ENCODE measurements at regions not wholly inside any gene's neighbourhood (a gene's known extent, or its start where the extent isn't known, plus 50 kb on each side); places are given as distances from the start of the nearest gene placed in this dataset.

GRCh38 chr9:78620764-78621163, 323.8 kb downstream of the PSAT1 start:
- H3K27ac ChIP-seq (ENCODE audit: low read depth in 2 of 2, low read length in 2 of 2), result no peak overlapping the region
- no peaks in the 10 kb centered on the region for H3K4me1 ChIP-seq (ENCODE audit: control insufficient read depth in 2 of 2, insufficient read depth in 2 of 2, low read length in 2 of 2)
- no peaks in the 10 kb centered on the region for H3K9me3 ChIP-seq (ENCODE audit: control insufficient read depth in 2 of 2, low read length in 2 of 2)
- no peaks in the 10 kb centered on the region for H3K27me3 ChIP-seq (ENCODE audit: control insufficient read depth in 2 of 2, insufficient read depth in 2 of 2, low read length in 2 of 2)
- no peaks in the 10 kb centered on the region for H3K36me3 ChIP-seq (ENCODE audit: control insufficient read depth in 2 of 2, insufficient read depth in 2 of 2, low read length in 2 of 2)
- H3K4me3 ChIP-seq (ENCODE audit: low read length in 2 of 2), result no peak overlapping the region
- no peak overlapping the region for H3K9ac ChIP-seq (ENCODE audit: low read depth in 1 of 2, low read length in 2 of 2)

DNA sequence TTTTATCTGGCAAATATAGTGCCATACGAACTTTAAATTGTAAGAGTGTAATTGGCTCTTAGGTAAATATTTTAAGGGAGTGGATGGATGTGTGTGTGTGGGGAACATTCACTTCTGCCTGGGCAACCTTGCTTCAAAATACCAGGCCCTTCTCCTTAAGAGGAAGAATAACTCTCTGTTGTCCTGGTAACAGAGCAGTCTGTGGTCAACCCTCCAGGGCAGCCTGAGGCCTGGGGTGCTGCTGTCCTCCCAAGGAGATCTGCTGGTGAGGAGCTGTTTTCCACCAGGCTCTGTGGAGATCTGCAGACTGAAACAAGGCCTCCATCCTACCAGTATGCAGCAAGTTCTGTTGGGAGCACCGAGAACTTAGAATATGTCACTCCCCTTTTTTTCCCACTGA, 325.2 kb downstream of the PSAT1 start:
- Histone ChIP-seq H3K4me3 (ENCODE audit: low read length in 2 of 2) (no peak overlapping the region), H3K27ac (ENCODE audit: low read depth in 2 of 2, low read length in 2 of 2) (no peak overlapping the region), H3K9me3 (ENCODE audit: control insufficient read depth in 2 of 2, low read length in 2 of 2) (no peaks in the 10 kb centered on the region), H3K36me3 (ENCODE audit: control insufficient read depth in 2 of 2, insufficient read depth in 2 of 2, low read length in 2 of 2) (no peaks in the 10 kb centered on the region), H3K9ac (ENCODE audit: low read depth in 1 of 2, low read length in 2 of 2) (no peak overlapping the region), H3K27me3 (ENCODE audit: control insufficient read depth in 2 of 2, insufficient read depth in 2 of 2, low read length in 2 of 2) (no peaks in the 10 kb centered on the region), H3K4me1 (ENCODE audit: control insufficient read depth in 2 of 2, insufficient read depth in 2 of 2, low read length in 2 of 2) (no peaks in the 10 kb centered on the region)

- no peaks in the 10 kb centered on the region for H3K27me3 ChIP-seq (ENCODE audit: control insufficient read depth in 2 of 2, insufficient read depth in 2 of 2, low read length in 2 of 2)
- H3K9ac ChIP-seq (ENCODE audit: low read depth in 1 of 2, low read length in 2 of 2), result no peak overlapping the region
- H3K4me1 ChIP-seq (ENCODE audit: control insufficient read depth in 2 of 2, insufficient read depth in 2 of 2, low read length in 2 of 2), result no peaks in the 10 kb centered on the region
- no peak overlapping the region for H3K27ac ChIP-seq (ENCODE audit: low read depth in 2 of 2, low read length in 2 of 2)
- H3K36me3 ChIP-seq (ENCODE audit: control insufficient read depth in 2 of 2, insufficient read depth in 2 of 2, low read length in 2 of 2), result no peaks in the 10 kb centered on the region
- no peaks in the 10 kb centered on the region for H3K9me3 ChIP-seq (ENCODE audit: control insufficient read depth in 2 of 2, low read length in 2 of 2)
- no peak overlapping the region for H3K4me3 ChIP-seq (ENCODE audit: low read length in 2 of 2)
Observed at GRCh38 chr9:78626971-78627370, 330.0 kb downstream of the PSAT1 start.

DNA sequence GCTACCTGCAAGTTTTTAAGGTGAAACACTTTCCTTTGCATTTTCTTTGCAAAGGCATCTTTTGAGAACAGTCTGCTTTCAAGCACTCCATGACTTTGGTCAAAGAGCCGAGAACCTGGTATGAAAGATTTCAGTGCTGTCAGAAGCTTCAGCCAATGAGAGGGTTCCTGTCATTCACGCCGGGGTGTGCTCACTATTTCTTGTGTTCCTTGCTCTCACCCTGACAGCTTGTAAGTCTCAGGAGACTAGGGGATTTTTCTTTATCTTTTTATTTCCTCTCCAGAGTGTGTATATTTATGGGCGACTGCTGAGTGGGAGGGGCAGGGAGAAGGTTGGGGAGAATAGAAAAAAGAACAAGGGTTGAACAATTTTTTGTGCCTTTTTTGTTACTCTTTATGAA, 334.0 kb downstream of the PSAT1 start:
- H3K9me3 ChIP-seq (ENCODE audit: control insufficient read depth in 2 of 2, low read length in 2 of 2), result no peaks in the 10 kb centered on the region
- H3K27ac ChIP-seq (ENCODE audit: low read depth in 2 of 2, low read length in 2 of 2), result no peak overlapping the region
- H3K4me1 ChIP-seq (ENCODE audit: control insufficient read depth in 2 of 2, insufficient read depth in 2 of 2, low read length in 2 of 2), result no peaks in the 10 kb centered on the region
- no peaks in the 10 kb centered on the region for H3K36me3 ChIP-seq (ENCODE audit: control insufficient read depth in 2 of 2, insufficient read depth in 2 of 2, low read length in 2 of 2)
- H3K4me3 ChIP-seq (ENCODE audit: low read length in 2 of 2), result no peak overlapping the region
- no peaks in the 10 kb centered on the region for H3K27me3 ChIP-seq (ENCODE audit: control insufficient read depth in 2 of 2, insufficient read depth in 2 of 2, low read length in 2 of 2)
- H3K9ac ChIP-seq (ENCODE audit: low read depth in 1 of 2, low read length in 2 of 2), result no peak overlapping the region

- Histone ChIP-seq H3K9me3 (ENCODE audit: control insufficient read depth in 2 of 2, low read length in 2 of 2) (no peaks in the 10 kb centered on the region), H3K9ac (ENCODE audit: low read depth in 1 of 2, low read length in 2 of 2) (no peak overlapping the region), H3K27ac (ENCODE audit: low read depth in 2 of 2, low read length in 2 of 2) (no peak overlapping the region), H3K27me3 (ENCODE audit: control insufficient read depth in 2 of 2, insufficient read depth in 2 of 2, low read length in 2 of 2) (no peaks in the 10 kb centered on the region), H3K36me3 (ENCODE audit: control insufficient read depth in 2 of 2, insufficient read depth in 2 of 2, low read length in 2 of 2) (no peaks in the 10 kb centered on the region), H3K4me3 (ENCODE audit: low read length in 2 of 2) (no peak overlapping the region), H3K4me1 (ENCODE audit: control insufficient read depth in 2 of 2, insufficient read depth in 2 of 2, low read length in 2 of 2) (no peaks in the 10 kb centered on the region)
Observed at GRCh38 chr9:78640728-78641127, 343.8 kb downstream of the PSAT1 start.

DNA sequence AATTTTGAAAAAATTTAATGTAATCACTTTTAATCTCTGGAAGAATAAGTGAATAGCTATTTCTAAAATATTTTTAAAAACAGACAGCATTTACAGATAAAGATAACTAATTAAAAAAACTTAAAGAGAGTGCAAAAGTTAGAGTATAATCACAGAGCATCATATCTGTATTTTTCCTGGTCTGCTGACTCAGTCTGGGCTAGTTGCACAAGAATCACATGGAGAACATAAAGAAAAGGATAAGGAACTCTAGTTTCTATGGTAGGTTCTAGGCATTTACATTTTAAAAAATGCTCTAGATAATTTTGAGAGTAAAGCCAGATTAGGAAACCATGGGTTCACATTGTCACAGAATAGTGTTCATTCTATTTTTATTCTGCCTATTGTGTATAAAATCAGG, 347.4 kb downstream of the PSAT1 start:
- Histone ChIP-seq H3K4me3 (ENCODE audit: low read length in 2 of 2) (no peak overlapping the region), H3K27ac (ENCODE audit: low read depth in 2 of 2, low read length in 2 of 2) (no peak overlapping the region), H3K27me3 (ENCODE audit: control insufficient read depth in 2 of 2, insufficient read depth in 2 of 2, low read length in 2 of 2) (no peaks in the 10 kb centered on the region), H3K9me3 (ENCODE audit: control insufficient read depth in 2 of 2, low read length in 2 of 2) (no peaks in the 10 kb centered on the region), H3K9ac (ENCODE audit: low read depth in 1 of 2, low read length in 2 of 2) (no peak overlapping the region), H3K4me1 (ENCODE audit: control insufficient read depth in 2 of 2, insufficient read depth in 2 of 2, low read length in 2 of 2) (no peaks in the 10 kb centered on the region), H3K36me3 (ENCODE audit: control insufficient read depth in 2 of 2, insufficient read depth in 2 of 2, low read length in 2 of 2) (no peaks in the 10 kb centered on the region)

- no peak overlapping the region for H3K27ac ChIP-seq (ENCODE audit: low read depth in 2 of 2, low read length in 2 of 2)
- H3K27me3 ChIP-seq (ENCODE audit: control insufficient read depth in 2 of 2, insufficient read depth in 2 of 2, low read length in 2 of 2), result no peaks in the 10 kb centered on the region
- no peak overlapping the region for H3K4me3 ChIP-seq (ENCODE audit: low read length in 2 of 2)
- no peaks in the 10 kb centered on the region for H3K4me1 ChIP-seq (ENCODE audit: control insufficient read depth in 2 of 2, insufficient read depth in 2 of 2, low read length in 2 of 2)
- no peak overlapping the region for H3K9ac ChIP-seq (ENCODE audit: low read depth in 1 of 2, low read length in 2 of 2)
- no peaks in the 10 kb centered on the region for H3K9me3 ChIP-seq (ENCODE audit: control insufficient read depth in 2 of 2, low read length in 2 of 2)
- H3K36me3 ChIP-seq (ENCODE audit: control insufficient read depth in 2 of 2, insufficient read depth in 2 of 2, low read length in 2 of 2), result no peaks in the 10 kb centered on the region
Observed at GRCh38 chr9:78654324-78654723, 357.4 kb downstream of the PSAT1 start.

DNA sequence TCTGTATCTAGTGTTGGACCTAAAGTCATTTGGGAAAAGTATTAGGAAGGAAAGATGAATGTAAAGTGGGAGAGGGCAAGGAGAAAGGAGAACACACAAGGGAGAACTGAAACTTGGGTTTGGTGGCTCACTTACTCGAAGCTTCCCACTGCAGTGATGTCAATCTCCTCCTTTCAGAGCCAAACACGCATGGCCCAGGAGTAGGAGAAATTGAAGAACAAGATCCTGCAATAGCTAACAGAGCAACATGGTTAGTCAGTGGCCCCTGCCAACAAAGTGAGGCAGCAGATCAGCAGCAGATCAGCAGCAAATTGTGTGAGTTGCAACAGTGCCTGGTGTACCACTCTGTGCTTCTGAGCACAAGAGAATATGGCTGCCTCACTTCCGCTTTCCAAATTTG, 366.4 kb downstream of the PSAT1 start:
- Histone ChIP-seq H3K27me3 (ENCODE audit: control insufficient read depth in 2 of 2, insufficient read depth in 2 of 2, low read length in 2 of 2) (no peaks in the 10 kb centered on the region), H3K4me3 (ENCODE audit: low read length in 2 of 2) (no peak overlapping the region), H3K4me1 (ENCODE audit: control insufficient read depth in 2 of 2, insufficient read depth in 2 of 2, low read length in 2 of 2) (no peaks in the 10 kb centered on the region), H3K9ac (ENCODE audit: low read depth in 1 of 2, low read length in 2 of 2) (no peak overlapping the region), H3K9me3 (ENCODE audit: control insufficient read depth in 2 of 2, low read length in 2 of 2) (no peaks in the 10 kb centered on the region), H3K27ac (ENCODE audit: low read depth in 2 of 2, low read length in 2 of 2) (no peak overlapping the region), H3K36me3 (ENCODE audit: control insufficient read depth in 2 of 2, insufficient read depth in 2 of 2, low read length in 2 of 2) (no peaks in the 10 kb centered on the region)

GRCh38 chr9:78664370-78664769, 367.4 kb downstream of the PSAT1 start:
- Histone ChIP-seq H3K4me3 (ENCODE audit: low read length in 2 of 2) (no peak overlapping the region), H3K4me1 (ENCODE audit: control insufficient read depth in 2 of 2, insufficient read depth in 2 of 2, low read length in 2 of 2) (no peaks in the 10 kb centered on the region), H3K9ac (ENCODE audit: low read depth in 1 of 2, low read length in 2 of 2) (no peak overlapping the region), H3K9me3 (ENCODE audit: control insufficient read depth in 2 of 2, low read length in 2 of 2) (no peaks in the 10 kb centered on the region), H3K27ac (ENCODE audit: low read depth in 2 of 2, low read length in 2 of 2) (no peak overlapping the region), H3K36me3 (ENCODE audit: control insufficient read depth in 2 of 2, insufficient read depth in 2 of 2, low read length in 2 of 2) (no peaks in the 10 kb centered on the region), H3K27me3 (ENCODE audit: control insufficient read depth in 2 of 2, insufficient read depth in 2 of 2, low read length in 2 of 2) (no peaks in the 10 kb centered on the region)

DNA sequence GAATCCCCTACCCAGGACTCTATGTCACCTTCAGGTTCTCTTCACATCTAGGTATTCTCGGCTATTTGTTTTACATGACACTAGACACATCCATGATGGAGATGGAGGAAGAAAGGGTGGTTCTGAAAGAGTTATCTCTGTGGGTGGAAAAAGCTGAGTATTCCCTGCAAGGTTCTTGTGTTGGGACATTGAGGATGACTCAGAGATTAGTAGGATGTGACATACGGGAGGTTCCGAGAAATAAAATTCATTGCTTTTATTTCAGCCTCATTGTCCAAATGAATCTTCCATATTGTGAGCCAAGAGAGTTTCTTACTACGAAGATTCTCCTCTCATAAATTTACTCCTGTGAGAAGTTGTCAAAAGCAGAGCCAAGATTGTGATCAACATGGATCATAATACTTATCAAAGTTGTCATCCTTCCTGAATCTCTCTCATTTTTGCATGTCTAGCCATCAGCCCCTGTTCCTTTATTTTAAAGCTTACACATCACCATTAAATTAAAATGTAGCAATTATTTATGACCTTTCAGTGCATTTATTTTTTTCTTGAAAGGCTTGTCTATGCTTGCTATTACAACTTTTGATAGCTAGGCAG, 370.0 kb downstream of the PSAT1 start:
- Histone ChIP-seq H3K36me3 (ENCODE audit: control insufficient read depth in 2 of 2, insufficient read depth in 2 of 2, low read length in 2 of 2) (no peaks in the 10 kb centered on the region), H3K9ac (ENCODE audit: low read depth in 1 of 2, low read length in 2 of 2) (no peak overlapping the region), H3K27me3 (ENCODE audit: control insufficient read depth in 2 of 2, insufficient read depth in 2 of 2, low read length in 2 of 2) (no peaks in the 10 kb centered on the region), H3K27ac (ENCODE audit: low read depth in 2 of 2, low read length in 2 of 2) (no peak overlapping the region), H3K4me1 (ENCODE audit: control insufficient read depth in 2 of 2, insufficient read depth in 2 of 2, low read length in 2 of 2) (no peaks in the 10 kb centered on the region), H3K9me3 (ENCODE audit: control insufficient read depth in 2 of 2, low read length in 2 of 2) (no peaks in the 10 kb centered on the region), H3K4me3 (ENCODE audit: low read length in 2 of 2) (no peak overlapping the region)

All from mucosa of rectum (tissue), 2 donors.